C4-2B (cell line): ENCODE measurements at regions not wholly inside any gene's neighbourhood (a gene's known extent, or its start where the extent isn't known, plus 50 kb on each side); places are given as distances from the start of the nearest gene placed in this dataset.

Experiments
- H3K27ac ChIP-seq: fragments of 450-650 bp; 2 replicates; pipeline ENCODE4 v1.5.1; 2017
- CTCF ChIP-seq: fragments of 450-650 bp; conservative IDR thresholded peaks from 2 replicates; pipeline ENCODE4 v1.5.1; 2017; ENCODE audit warnings: mild to moderate bottlenecking
- ZFX ChIP-seq: fragments of 450-650 bp; IDR thresholded peaks from 2 replicates; pipeline ENCODE4 v1.6.1; 2017

- TF ChIP-seq CTCF (peak; percentile 86), ZFX (no peak)
- no peak overlapping the region for H3K27ac ChIP-seq
Measured at GRCh38 chr6:137707590-137708360, 159.3 kb upstream of the TNFAIP3 start.

DNA sequence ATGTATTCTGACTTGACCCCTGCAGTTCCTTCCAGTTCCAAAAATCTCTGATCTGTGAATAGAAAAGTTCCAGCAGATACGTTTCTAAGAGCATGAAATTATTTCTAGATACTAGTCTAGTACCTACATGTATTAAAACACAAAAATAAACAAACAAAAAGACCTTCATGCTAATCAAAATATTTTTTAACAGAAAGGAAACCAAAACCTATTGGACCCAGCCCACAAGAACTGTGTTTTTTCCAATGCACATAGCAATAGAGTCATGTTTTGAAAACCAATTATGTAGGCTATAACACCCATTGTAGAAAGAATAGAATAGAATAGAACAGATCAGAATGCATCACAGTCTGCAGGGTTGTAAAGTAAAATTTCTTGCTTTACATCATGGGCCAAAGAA, 158.6 kb upstream of the TNFAIP3 start:
- TF ChIP-seq ZFX (no peak), CTCF (no peak)
- no peak overlapping the region for H3K27ac ChIP-seq

DNA sequence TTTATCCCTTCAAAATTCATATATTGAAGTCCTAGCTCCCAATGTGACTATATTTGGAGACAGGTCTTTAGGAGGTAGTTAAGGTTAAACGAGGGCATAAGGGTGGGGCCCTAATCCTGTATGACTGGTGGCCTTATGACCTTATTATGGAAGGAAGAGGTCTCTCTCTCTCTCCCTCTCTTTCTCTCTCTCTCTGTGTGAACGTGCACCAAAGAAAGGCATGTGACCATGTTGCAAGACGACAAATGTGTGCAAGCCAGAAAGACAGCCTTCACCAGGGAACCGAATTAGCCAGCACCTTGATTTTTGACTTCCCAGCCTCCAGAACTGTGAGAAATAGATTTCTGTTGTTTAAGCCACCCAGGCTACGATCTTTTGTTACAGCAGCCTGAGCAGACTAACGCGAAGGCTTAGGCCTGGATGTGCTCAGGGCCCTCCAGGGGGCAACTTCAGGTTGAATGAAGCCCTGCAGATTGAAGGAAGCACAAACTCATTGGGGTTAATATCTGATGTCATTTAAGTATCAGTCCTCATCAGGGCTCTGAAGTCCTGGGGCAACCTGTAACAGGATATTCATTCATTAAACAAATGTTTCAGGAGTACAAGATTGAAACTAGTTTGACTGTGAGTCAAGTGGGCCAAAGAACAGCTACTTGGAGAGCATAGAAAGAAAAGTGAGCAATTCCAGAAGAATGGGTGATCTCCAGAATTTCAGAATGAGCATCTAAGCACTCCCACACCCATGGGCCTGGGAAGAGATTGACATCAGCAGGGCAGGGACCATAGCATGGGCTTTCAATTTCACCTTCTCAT, 157.4 kb upstream of the TNFAIP3 start:
- H3K27ac ChIP-seq, result no peak overlapping the region
- TF ChIP-seq CTCF (no peak), ZFX (no peak)

- TF ChIP-seq CTCF (no peak), ZFX (no peak)
- H3K27ac ChIP-seq, result no peak overlapping the region
Measured at GRCh38 chr6:137711972-137712371, 155.1 kb upstream of the TNFAIP3 start.

GRCh38 chr6:137712587-137712986, 154.5 kb upstream of the TNFAIP3 start:
- no peak for TF ChIP-seq ZFX
- TF ChIP-seq CTCF, result no peak
- H3K27ac ChIP-seq, result no peak overlapping the region

DNA sequence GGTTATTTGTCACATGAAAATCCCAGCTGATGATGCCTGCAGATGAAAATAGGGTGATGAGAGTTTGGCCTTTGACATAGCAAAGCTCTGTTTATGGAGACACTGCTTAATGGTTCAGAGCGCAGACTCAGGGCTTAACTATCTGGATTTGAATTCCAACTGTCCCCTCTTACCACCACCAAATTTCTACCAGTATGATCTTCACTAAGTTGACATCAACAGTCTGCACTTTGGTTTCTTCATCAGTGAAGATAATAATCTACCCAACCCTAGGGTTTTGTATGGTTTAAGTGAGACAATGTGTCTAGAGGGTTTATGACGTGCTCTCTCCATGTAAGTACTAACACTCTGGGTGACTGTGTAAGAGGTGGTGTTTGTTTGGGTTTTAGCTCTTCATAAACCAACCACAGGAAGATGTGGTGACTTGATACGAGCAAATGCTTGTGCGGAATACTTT, 151.4 kb upstream of the TNFAIP3 start:
- no peak overlapping the region for H3K27ac ChIP-seq
- TF ChIP-seq ZFX (no peak), CTCF (no peak)
